Cardiac muscle cell (in vitro differentiated cells and primary cell): ENCODE measurements at regions not wholly inside any gene's neighbourhood (a gene's known extent, or its start where the extent isn't known, plus 50 kb on each side); places are given as distances from the start of the nearest gene placed in this dataset.

Experiments
- DNase-seq, 2 donors: peaks; one replicate each; pipeline versions ENCODE4 v3.0.0 to v3.0.0-alpha.2; 2010 to 2017; ENCODE audit warnings: low read depth in 1 of 2, low spot score in 1 of 2
- H3K27ac ChIP-seq: fragments of 200-600 bp; sonication (generic); 2 replicates; pipeline ENCODE4 v1.5.1; 2016
- H3K27me3 ChIP-seq: fragments of 200-600 bp; sonication (generic); 2 replicates; pipeline ENCODE4 v1.6.0; 2016; ENCODE audit warnings: control low read depth
- H3K36me3 ChIP-seq: fragments of 200-600 bp; sonication (generic); 2 replicates; pipeline ENCODE4 v1.5.1; 2016; ENCODE audit warnings: control low read depth
- H3K4me1 ChIP-seq: fragments of 200-600 bp; sonication (generic); 2 replicates; pipeline ENCODE4 v1.8.1; 2017; ENCODE audit warnings: low read depth, mild to moderate bottlenecking, mixed run types
- H3K4me3 ChIP-seq: fragments of 200-600 bp; sonication (generic); 2 replicates; pipeline ENCODE4 v1.5.1; 2016; ENCODE audit warnings: mild to moderate bottlenecking
- H3K9me3 ChIP-seq: fragments of 200-600 bp; sonication (generic); 2 replicates; pipeline ENCODE4 v1.5.1; 2017; ENCODE audit warnings: low read depth, mild to moderate bottlenecking, control low read depth
- CTCF ChIP-seq: IDR thresholded peaks from 2 replicates; pipeline ENCODE4 v1.5.1; 2012; ENCODE audit warnings: low read depth, mild to moderate bottlenecking, low read length

DNA sequence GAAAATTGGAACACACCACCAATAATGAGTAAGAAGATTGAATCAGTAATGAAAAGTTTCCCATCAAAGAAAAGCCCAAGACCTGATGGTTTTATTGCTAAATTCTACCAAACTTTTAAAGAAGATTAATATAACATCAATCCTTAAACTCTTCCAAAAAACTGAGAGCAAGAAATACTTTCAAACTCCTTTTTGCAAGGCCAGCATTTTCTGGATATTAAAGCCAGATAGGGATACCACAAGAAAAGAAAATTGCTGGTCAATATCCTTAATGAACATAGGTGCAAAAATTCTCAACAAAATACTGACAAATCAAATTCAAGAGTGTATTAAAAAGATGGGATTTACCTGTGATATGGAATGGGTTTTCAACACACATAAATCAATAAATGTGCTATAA is 484.6 kb downstream of the ANKRD50 start:
- Histone ChIP-seq H3K4me3 (no peak overlapping the region), H3K4me1 (no peaks in the 10 kb centered on the region), H3K36me3 (no peaks in the 10 kb centered on the region), H3K27ac (no peak overlapping the region), H3K27me3 (no peaks in the 10 kb centered on the region), H3K9me3 (no peaks in the 10 kb centered on the region)
- no peak for TF ChIP-seq CTCF
- no peak for DNase-seq

- TF ChIP-seq CTCF: no peak
- Histone ChIP-seq H3K4me1 (no peaks in the 10 kb centered on the region), H3K27ac (no peak overlapping the region), H3K36me3 (no peaks in the 10 kb centered on the region), H3K27me3 (no peaks in the 10 kb centered on the region), H3K9me3 (no peaks in the 10 kb centered on the region), H3K4me3 (no peak overlapping the region)
- DNase-seq: no peak
These were observed 482.3 kb downstream of the ANKRD50 start for GRCh38 chr4:124230268-124230667.

DNA sequence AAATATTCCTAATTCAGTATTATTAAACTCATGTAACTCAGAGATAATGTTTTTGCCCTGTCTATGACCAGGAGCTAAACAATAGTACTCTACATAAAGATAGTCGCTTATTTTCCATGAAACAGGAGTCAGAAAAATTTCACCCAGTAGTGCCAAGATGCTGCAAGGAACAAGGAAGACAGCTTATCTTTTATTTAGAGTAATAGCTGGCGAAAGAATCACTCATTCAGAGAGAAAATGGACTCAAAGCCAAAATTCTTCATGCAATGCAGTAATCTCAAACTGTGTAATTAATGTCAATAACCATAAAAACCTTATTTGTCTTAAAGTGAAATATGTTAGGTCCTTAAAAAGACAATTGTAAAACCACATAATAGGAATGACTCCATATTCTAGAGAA is 477.8 kb downstream of the ANKRD50 start:
- Histone ChIP-seq H3K27ac (no peak overlapping the region), H3K27me3 (no peaks in the 10 kb centered on the region), H3K36me3 (no peaks in the 10 kb centered on the region), H3K9me3 (no peaks in the 10 kb centered on the region), H3K4me3 (no peak overlapping the region), H3K4me1 (no peaks in the 10 kb centered on the region)
- peak in 1 of 2 donors; percentile 63 for DNase-seq
- TF ChIP-seq CTCF: no peak

GRCh38 chr4:124243671-124244366 is 468.7 kb downstream of the ANKRD50 start:
- DNase-seq: no peak
- Histone ChIP-seq H3K27ac (no peak overlapping the region), H3K36me3 (no peaks in the 10 kb centered on the region), H3K9me3 (no peaks in the 10 kb centered on the region), H3K4me1 (no peaks in the 10 kb centered on the region), H3K4me3 (no peak overlapping the region), H3K27me3 (no peaks in the 10 kb centered on the region)
- no peak for TF ChIP-seq CTCF

- no peaks in the 10 kb centered on the region for H3K9me3 ChIP-seq
- DNase-seq: no peak
- no peaks in the 10 kb centered on the region for H3K4me1 ChIP-seq
- no peaks in the 10 kb centered on the region for H3K27me3 ChIP-seq
- no peak overlapping the region for H3K4me3 ChIP-seq
- H3K27ac ChIP-seq: no peak overlapping the region
- no peak for TF ChIP-seq CTCF
- no peaks in the 10 kb centered on the region for H3K36me3 ChIP-seq
These were observed 459.5 kb downstream of the ANKRD50 start for GRCh38 chr4:124253080-124253479.
